ENCODE measurements at regions not wholly inside any gene's neighbourhood (a gene's known extent, or its start where the extent isn't known, plus 50 kb on each side); places are given as distances from the start of the nearest gene placed in this dataset.

GRCh38 chr18:40016405-40016804, 1938.6 kb upstream of the PIK3C3 start:
- no peaks in the 10 kb centered on the region for H3K9me3 ChIP-seq (replicated peaks; ENCODE audit: control insufficient read depth, insufficient read depth, low read length)
- H3K4me2 ChIP-seq (ENCODE audit: insufficient read depth, low read length), result no peak overlapping the region
- no peak for FAIRE-seq
- intact Hi-C loops (cut with micrococcal nuclease) (no loop called here), dilution Hi-C loops (cut with MboI; ENCODE audit: extremely low pct_ligation_motif_present, low sequenced_read_pairs) (no loop called here)
- H3K9ac ChIP-seq (replicated peaks; ENCODE audit: extremely low read depth, insufficient read depth, low read length), result no peak overlapping the region
- no peak for DNase-seq (ENCODE audit: low read depth, low spot score)
- peaks cover 10% of the 10 kb centered on the region for H3K4me1 ChIP-seq (ENCODE audit: control insufficient read depth, extremely low read depth, insufficient read depth, low read length)
- ChIA-PET POLR2A (no interaction called here), CTCF (no interaction called here)
- H4K20me1 ChIP-seq (replicated peaks; ENCODE audit: control insufficient read depth, extremely low read depth, insufficient read depth, low read length), result no peaks in the 10 kb centered on the region
- H3K79me2 ChIP-seq (ENCODE audit: control insufficient read depth, insufficient read depth, low read length), result no peaks in the 10 kb centered on the region
- H2AFZ ChIP-seq (ENCODE audit: low read depth, low read length), result no peak overlapping the region
- H3K27ac ChIP-seq (ENCODE audit: insufficient read depth, low read depth, low read length), result no peak overlapping the region
- no peak overlapping the region for H3K4me3 ChIP-seq (replicated peaks in 1 of 3; ENCODE audit: insufficient read depth in 1 of 3, low read depth in 1 of 3, low read length in 3 of 3)
- no peaks in the 10 kb centered on the region for H3K36me3 ChIP-seq (ENCODE audit: control insufficient read depth in 2 of 2, extremely low read depth in 1 of 2, insufficient read depth in 2 of 2, low read length in 2 of 2)
- H3K9me1 ChIP-seq (replicated peaks; ENCODE audit: control insufficient read depth, extremely low read depth, insufficient read depth, low read length), result no peaks in the 10 kb centered on the region
- no TSS peak for BruUV-seq (replicated peaks)
- H3K27me3 ChIP-seq (ENCODE audit: control insufficient read depth in 2 of 2, insufficient read depth in 2 of 2, low read length in 2 of 2), result no peaks in the 10 kb centered on the region
- TF ChIP-seq CTCF (IDR thresholded peaks at IDR 0.05; ENCODE audit: extremely low read depth in 1 of 2, insufficient read depth in 1 of 2, low read depth in 1 of 2, low read length in 2 of 2) (no peak), MYC (IDR thresholded peaks at IDR 0.05; ENCODE audit: low read depth, low read length) (no peak), FOS (IDR thresholded peaks at IDR 0.05; ENCODE audit: borderline replicate concordance, insufficient read depth, low read length) (no peak), POLR2A (IDR thresholded peaks at IDR 0.05; ENCODE audit: low read depth, low read length) (no peak), JUN (IDR thresholded peaks at IDR 0.05; ENCODE audit: borderline replicate concordance, insufficient read depth, insufficient read length, low read depth) (no peak), EZH2 (IDR thresholded peaks at IDR 0.05; ENCODE audit: borderline replicate concordance, low read depth, low read length, severe bottlenecking) (no peak), MAX (IDR thresholded peaks at IDR 0.05; ENCODE audit: insufficient read depth, insufficient read length) (no peak), POLR2AphosphoS5 (IDR thresholded peaks at IDR 0.05; ENCODE audit: insufficient read depth, low read depth, low read length) (no peak), GATA2 (IDR thresholded peaks at IDR 0.05; ENCODE audit: insufficient read depth, insufficient read length, low read depth, low read length) (no peak)

Measured in endothelial cell of umbilical vein (primary cell).